ENCODE measurements at regions not wholly inside any gene's neighbourhood (a gene's known extent, or its start where the extent isn't known, plus 50 kb on each side); places are given as distances from the start of the nearest gene placed in this dataset.

DNA sequence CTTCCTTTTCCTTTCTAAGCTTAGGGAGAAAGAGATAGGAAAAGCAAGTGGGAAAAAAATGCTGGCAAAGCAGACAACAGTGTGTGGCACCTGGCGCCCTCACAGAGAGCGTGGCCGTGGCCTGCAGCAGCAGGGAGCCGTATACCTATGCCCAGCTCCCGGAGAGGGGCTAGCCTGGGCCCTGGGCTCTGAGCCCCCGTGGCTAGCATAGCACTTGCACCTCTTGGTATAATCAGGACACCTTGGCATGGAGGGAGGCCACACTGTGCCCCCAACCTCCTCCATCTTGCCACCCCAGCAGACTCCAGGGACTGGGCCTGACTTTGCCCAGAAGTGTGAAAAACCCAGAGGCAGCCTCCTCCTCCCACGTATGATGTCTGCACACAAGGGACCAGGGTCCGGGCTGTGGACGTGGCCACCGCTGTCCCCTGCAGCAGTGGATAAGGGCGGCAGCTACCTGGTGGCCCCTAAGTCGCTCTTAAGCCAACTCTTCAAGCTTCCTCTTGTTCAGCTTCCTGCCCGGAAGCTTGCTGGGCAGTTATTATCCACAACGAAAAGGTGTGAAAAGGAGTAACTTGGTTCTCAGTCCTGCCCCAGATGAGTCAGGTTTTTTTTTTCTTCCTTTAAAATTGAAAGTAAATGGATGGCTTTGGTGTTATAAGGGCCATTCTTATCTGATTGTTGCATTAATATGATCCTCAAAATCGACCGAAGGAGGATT lies 249.1 kb upstream of the PITRM1 start:
- Histone ChIP-seq H3K4me3 (no peak overlapping the region), H3K9me3 (no peaks in the 10 kb centered on the region), H3K27ac (no peak overlapping the region), H3K4me1 (peaks cover 0 to 10% of the 10 kb centered on the region in 2 donors), H3K27me3 (no peaks in the 10 kb centered on the region), H3K36me3 (no peaks in the 10 kb centered on the region)
- intact Hi-C loops (cut with DNase I) = no loop called here
- ATAC-seq = no peak
- DNase-seq = peak in 1 of 4 donors; percentile 60
- no peak for TF ChIP-seq CTCF (IDR thresholded peaks at IDR 0.05)

DNA sequence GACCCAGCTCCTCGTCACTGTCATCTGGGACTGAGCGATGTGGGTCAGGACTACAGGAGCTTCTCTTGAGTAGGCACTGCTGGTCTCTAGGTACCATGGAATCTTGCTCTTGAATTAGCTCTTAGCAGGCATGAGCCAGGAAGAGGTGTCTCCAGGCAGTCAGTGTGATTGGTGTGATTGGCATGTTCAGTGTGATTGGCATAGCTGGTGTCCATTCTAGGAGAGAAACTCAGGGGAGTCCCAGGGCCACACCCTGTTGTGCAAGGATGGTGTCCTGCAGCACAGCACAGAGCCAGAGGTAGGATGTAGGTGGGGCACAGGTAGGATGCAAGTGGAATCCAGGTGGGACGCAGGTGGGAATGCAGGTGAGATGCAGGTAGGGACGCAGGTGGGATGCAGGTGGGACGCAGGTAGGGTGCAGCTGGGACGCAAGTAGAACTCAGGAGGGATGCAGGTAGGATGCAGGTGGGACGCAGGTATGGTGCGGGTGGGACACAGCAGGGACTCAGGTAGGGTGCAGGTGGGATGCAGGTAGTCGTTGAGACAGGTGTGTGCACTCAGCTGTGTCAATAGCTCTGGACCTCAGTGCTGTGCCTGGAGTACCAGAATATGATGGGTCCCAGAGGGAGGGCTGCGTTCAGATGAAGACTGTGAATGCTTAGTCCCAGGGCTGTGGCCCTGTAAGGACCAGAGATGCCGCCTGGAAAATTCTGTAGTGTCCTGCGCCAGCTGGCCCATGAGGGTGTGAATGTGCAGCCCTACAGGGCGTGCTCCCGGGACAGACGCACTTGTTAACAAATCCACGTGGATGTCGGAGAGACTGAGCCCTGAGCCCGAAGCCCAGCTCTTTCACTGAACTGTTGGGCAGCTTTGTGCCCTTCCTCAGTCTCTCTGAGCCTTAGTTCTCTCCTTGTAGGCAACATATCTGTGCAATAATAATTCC lies 248.2 kb upstream of the PITRM1 start:
- Histone ChIP-seq H3K36me3 (no peaks in the 10 kb centered on the region), H3K4me3 (no peak overlapping the region), H3K27me3 (no peaks in the 10 kb centered on the region), H3K27ac (no peak overlapping the region), H3K9me3 (no peaks in the 10 kb centered on the region), H3K4me1 (peaks cover 0 to 7% of the 10 kb centered on the region in 2 donors)
- ATAC-seq (no peak), DNase-seq (peak in 1 of 4 donors; percentile 51)
- intact Hi-C loops (cut with DNase I) = no loop called here
- no peak for TF ChIP-seq CTCF (IDR thresholded peaks at IDR 0.05)

DNA sequence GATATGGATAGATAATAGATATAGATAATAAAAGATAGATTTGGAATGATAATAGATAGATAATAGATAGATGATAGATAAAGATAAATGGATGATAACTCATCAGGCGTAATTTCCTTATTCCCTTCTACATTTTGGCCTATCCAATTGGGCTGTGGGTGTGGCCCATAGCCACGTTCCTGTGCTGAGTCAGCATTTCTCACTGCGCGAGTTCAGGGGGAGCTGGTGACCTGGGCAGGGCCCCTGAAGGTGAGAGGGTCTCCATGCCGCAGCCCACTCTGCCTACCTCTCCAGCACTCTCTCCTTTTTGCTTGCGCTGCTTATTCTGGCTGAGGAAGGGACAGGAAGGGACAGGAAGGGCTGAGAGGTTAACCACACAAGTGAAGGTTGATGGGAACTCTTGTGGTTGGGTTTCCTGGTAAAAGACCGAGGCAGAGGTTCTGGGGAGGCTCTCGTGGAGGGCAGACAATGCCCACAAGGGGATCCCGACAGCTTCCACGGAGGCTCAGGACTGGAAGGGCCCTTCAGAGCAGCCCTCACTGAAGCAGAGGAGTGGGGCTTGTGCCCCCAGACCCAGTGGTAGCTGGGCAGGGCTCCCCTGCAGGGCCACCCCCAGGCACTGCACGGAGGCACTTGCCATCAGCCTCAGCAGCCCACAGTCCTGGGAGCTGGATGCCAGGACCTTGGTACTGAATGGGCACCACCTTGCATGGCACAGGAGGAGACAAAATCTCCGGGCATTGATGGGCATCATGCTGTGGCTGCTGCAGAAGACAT lies 247.3 kb upstream of the PITRM1 start:
- no peak for TF ChIP-seq CTCF (IDR thresholded peaks at IDR 0.05)
- Histone ChIP-seq H3K4me1 (peaks cover 0 to 7% of the 10 kb centered on the region in 2 donors), H3K27me3 (no peaks in the 10 kb centered on the region), H3K36me3 (no peaks in the 10 kb centered on the region), H3K27ac (no peak overlapping the region), H3K4me3 (no peak overlapping the region), H3K9me3 (no peaks in the 10 kb centered on the region)
- intact Hi-C loops (cut with DNase I) = no loop called here
- no peak for ATAC-seq
- peak in 1 of 4 donors; percentile 57 for DNase-seq

DNA sequence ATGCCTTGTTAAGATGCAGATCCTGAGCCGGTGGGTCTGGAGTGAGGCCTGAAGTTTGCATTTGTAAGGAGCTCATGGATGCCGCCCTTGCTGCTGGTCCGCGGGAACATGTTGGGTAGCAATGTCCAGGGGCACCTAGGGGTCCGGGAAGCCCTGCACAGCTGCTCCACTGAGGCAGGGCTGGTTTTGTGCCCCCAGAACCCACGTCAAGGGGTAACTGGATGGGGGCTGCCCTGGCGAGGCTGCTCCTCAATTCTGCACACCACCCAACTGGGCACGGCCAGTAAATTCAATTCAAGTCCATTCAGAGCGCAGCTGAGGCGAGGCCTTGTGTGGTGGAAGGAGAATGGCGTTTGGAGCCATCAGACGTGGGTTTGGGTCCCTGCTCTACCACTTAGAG lies 246.3 kb upstream of the PITRM1 start:
- H3K4me1 ChIP-seq = peaks cover 0 to 7% of the 10 kb centered on the region in 2 donors
- ATAC-seq (no peak), DNase-seq (peak in 1 of 4 donors; percentile 38)
- H3K27me3 ChIP-seq = no peaks in the 10 kb centered on the region
- H3K9me3 ChIP-seq = no peaks in the 10 kb centered on the region
- TF ChIP-seq CTCF (IDR thresholded peaks at IDR 0.05) = no peak
- H3K27ac ChIP-seq = no peak overlapping the region
- H3K36me3 ChIP-seq = no peaks in the 10 kb centered on the region
- no peak overlapping the region for H3K4me3 ChIP-seq
- intact Hi-C loops (cut with DNase I) = no loop called here
